HFFc6 (cell line): ENCODE measurements at regions not wholly inside any gene's neighbourhood (a gene's known extent, or its start where the extent isn't known, plus 50 kb on each side); places are given as distances from the start of the nearest gene placed in this dataset.
"Not testable (repeated sequence)": the region's sequence is repeated elsewhere in the genome, so short reads cannot be mapped to it uniquely, and the experiment has no call there.

Experiments
- DNase-seq: peaks from one replicate; pipeline ENCODE4 v3.0.0-alpha.2; 2018
- H3K27ac Mint-ChIP-seq: 2 replicates; pipeline ENCODE4 v1.8.0; 2020; ENCODE audit warnings: mild to moderate bottlenecking, mixed read lengths
- H3K27me3 Mint-ChIP-seq: 2 replicates; pipeline ENCODE4 v1.8.0; 2021; ENCODE audit warnings: mild to moderate bottlenecking, moderate library complexity, mixed read lengths; ENCODE audit not compliant: insufficient read depth
- H3K36me3 Mint-ChIP-seq: 2 replicates; pipeline ENCODE4 v1.8.0; 2021; ENCODE audit warnings: low read depth, mixed read lengths
- H3K4me1 Mint-ChIP-seq: 2 replicates; pipeline ENCODE4 v1.8.0; 2020; ENCODE audit warnings: low read depth, mixed read lengths
- H3K4me3 Mint-ChIP-seq: 2 replicates; pipeline ENCODE4 v1.8.0; 2020; ENCODE audit warnings: mild to moderate bottlenecking, moderate library complexity, mixed read lengths
- H3K9me3 Mint-ChIP-seq: 2 replicates; pipeline ENCODE4 v1.8.0; 2020; ENCODE audit warnings: mild to moderate bottlenecking, mixed read lengths
- TF ChIP-seq, protein P1 (sequence below): fragments of 200-600 bp; sonication (generic); IDR thresholded peaks from 2 replicates; pipeline ENCODE4 v1.5.0; 2021; ENCODE audit warnings: antibody characterized with exemption, mild to moderate bottlenecking

DNA sequence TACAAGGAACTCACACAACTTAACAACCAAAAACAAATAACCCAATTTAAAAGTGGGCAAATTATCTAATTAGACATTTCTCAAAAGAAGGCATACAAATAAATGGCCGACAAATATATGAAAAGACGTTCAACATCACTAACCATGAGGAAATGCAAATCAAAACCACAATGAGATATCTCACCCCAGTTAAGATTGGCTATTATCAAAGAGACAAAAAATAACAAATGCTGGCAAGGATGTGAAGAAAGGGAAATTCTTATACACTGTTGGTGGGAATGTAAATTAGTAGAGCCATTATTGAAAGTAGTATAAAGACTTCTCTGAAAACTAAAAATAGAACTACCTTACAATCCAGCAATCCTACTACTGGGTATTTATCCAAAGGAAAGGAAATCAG is 96.7 kb upstream of the SIRPG start:
- H3K27ac Mint-ChIP-seq: no peak overlapping the region
- no peak for DNase-seq
- H3K4me3 Mint-ChIP-seq: no peak overlapping the region
- H3K4me1 Mint-ChIP-seq: no peaks in the 10 kb centered on the region
- H3K9me3 Mint-ChIP-seq: no peaks in the 10 kb centered on the region; the same call in 1 of the 2 replicates
- H3K27me3 Mint-ChIP-seq: peaks cover 27% of the 10 kb centered on the region
- no peaks in the 10 kb centered on the region for H3K36me3 Mint-ChIP-seq
- TF ChIP-seq, protein P1, sequence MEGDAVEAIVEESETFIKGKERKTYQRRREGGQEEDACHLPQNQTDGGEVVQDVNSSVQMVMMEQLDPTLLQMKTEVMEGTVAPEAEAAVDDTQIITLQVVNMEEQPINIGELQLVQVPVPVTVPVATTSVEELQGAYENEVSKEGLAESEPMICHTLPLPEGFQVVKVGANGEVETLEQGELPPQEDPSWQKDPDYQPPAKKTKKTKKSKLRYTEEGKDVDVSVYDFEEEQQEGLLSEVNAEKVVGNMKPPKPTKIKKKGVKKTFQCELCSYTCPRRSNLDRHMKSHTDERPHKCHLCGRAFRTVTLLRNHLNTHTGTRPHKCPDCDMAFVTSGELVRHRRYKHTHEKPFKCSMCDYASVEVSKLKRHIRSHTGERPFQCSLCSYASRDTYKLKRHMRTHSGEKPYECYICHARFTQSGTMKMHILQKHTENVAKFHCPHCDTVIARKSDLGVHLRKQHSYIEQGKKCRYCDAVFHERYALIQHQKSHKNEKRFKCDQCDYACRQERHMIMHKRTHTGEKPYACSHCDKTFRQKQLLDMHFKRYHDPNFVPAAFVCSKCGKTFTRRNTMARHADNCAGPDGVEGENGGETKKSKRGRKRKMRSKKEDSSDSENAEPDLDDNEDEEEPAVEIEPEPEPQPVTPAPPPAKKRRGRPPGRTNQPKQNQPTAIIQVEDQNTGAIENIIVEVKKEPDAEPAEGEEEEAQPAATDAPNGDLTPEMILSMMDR: no peak

DNA sequence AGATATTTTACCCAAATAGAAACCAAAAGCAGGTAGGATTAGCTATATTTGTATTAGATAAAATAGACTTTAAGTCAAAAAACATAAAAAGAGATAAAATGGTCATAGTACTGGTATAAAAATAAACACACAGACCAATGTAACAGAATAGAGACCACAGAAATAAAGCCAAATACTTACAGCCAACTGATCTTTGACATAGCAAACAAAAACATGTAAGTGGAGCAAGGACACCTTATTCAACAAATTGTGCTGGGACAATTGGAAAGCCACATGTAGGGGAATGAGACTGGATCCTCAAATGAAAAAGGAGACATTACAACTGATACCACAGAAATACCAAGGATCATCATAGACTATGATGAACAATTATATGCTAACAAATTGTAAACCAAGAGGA is 94.5 kb upstream of the SIRPG start:
- Mint-ChIP-seq H3K4me3 (no peak overlapping the region), H3K4me1 (no peaks in the 10 kb centered on the region), H3K9me3 (no peaks in the 10 kb centered on the region; the same call in 1 of the 2 replicates), H3K27me3 (peaks cover 30% of the 10 kb centered on the region), H3K36me3 (no peaks in the 10 kb centered on the region), H3K27ac (no peak overlapping the region)
- DNase-seq: no peak
- TF ChIP-seq, protein P1: no peak

DNA sequence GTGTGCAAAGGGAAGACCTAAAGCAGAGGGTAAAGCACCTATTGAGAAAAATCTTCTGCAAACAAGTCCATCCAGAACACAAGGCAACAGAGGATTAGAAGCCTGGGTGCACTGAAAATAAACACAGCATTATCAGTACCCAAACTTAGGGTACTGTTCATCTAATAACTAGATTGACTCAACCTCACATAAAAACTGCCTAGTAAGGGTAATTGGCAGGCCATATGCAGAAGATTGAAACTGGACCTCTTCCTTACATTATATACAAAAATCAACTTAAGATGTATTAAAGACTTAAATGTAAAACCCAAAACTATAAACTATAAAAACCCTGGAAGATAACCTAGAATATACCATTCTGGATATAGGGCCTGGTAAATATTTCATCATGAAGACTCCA is 91.2 kb upstream of the SIRPG start:
- TF ChIP-seq, protein P1: no peak
- no peaks in the 10 kb centered on the region; the same call in 1 of the 2 replicates for H3K9me3 Mint-ChIP-seq
- no peaks in the 10 kb centered on the region for H3K36me3 Mint-ChIP-seq
- no peak for DNase-seq
- no peak overlapping the region for H3K4me3 Mint-ChIP-seq
- peaks cover 21% of the 10 kb centered on the region for H3K27me3 Mint-ChIP-seq
- no peak overlapping the region for H3K27ac Mint-ChIP-seq
- H3K4me1 Mint-ChIP-seq: no peaks in the 10 kb centered on the region

DNA sequence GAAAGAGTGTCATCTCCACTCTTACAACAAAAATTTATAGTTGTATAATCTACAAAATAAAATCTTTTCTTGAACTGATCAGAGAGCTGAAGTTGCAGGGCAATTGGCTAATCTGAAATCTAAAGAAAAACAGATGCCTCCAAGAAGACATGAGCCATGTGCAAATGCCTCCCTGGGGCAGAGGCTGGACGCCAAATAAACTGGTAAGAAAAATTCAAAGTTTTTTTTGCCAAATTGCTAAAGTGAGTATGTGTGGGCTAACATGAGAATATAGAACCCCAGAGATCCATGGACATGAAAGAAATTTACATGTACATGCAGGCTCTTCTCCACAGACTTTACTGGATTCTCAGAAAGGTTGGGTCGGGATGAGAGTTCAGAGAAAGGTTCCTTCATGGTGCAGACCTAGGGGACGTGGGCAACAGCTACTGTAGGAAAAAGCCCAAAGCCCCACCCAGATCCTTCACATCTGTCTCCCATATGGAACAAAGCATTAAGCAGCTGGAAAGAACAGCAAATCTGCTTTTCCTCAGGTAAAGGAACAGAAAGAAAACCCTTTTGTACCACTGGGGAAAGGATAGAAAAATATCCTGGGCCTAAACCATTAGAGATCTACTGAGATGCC is 90.5 kb upstream of the SIRPG start:
- no peak overlapping the region for H3K27ac Mint-ChIP-seq
- no peaks in the 10 kb centered on the region; the same call in 1 of the 2 replicates for H3K9me3 Mint-ChIP-seq
- no peaks in the 10 kb centered on the region for H3K36me3 Mint-ChIP-seq
- no peak for DNase-seq
- H3K27me3 Mint-ChIP-seq: peaks cover 21% of the 10 kb centered on the region
- TF ChIP-seq, protein P1: no peak
- H3K4me3 Mint-ChIP-seq: no peak overlapping the region
- no peaks in the 10 kb centered on the region for H3K4me1 Mint-ChIP-seq

DNA sequence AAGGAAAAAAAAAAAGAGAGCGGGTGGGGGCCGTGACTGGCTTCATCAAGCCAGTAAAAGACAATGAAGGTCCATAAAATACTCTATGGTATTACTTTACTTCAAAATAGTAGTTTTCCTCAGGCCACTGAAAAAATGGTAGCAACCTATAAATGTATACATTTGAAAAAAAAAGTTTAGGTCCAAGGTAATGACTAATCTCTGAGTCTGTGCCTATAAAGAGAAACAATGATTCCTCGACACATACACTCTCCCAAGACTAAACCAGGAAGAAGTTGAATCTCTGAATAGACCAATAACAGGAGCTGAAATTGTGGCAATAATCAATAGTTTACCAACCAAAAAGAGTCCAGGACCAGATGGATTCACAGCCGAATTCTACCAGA is 84.5 kb upstream of the SIRPG start:
- not testable (repeated sequence) for H3K9me3 Mint-ChIP-seq, H3K4me1 Mint-ChIP-seq, H3K4me3 Mint-ChIP-seq, H3K36me3 Mint-ChIP-seq, DNase-seq, H3K27ac Mint-ChIP-seq
- peaks cover 10% of the 10 kb centered on the region for H3K27me3 Mint-ChIP-seq

DNA sequence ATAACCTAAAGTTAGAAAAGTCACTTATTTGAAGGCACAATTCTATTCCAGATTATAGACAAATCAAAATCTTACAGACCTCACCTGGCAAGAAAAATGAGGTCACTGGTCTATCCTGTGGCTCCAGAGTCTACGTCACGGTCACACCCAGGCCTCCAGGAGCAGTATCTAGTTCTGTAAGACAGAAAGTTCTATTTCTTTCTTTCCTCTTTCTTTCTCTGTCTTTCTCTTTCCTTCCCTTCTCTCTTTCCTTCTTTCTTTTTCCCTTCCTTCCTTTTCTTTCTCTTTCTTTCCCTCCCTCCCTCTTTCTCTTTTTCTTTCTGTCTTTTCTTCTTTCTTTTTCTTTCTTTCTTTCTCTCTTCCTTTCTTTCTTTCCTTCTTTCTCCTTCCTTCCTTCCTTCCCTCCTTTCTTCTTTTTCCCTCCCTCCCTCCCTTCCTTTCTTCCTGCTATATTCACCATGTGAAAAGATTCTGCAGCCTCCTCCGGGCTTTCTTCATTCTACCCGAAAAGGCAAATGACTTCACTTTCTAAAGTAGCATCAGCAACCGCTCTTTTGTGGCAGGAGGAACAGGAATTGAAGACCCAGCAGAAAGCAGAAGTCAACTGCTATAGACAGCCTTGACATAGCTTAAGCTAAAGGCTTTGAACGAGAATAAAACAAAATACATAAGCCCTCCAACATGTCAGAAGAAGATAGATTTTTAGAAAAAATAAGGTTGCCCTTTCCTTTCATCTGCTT is 83.9 kb upstream of the SIRPG start:
- TF ChIP-seq, protein P1: no peak
- Mint-ChIP-seq H3K36me3 (no peaks in the 10 kb centered on the region), H3K27me3 (peaks cover 10% of the 10 kb centered on the region), H3K4me3 (no peak overlapping the region), H3K27ac (no peak overlapping the region), H3K9me3 (no peaks in the 10 kb centered on the region), H3K4me1 (peaks cover 5% of the 10 kb centered on the region; the same call in 1 of the 2 replicates)
- no peak for DNase-seq
